Renal pelvis (tissue), 1 donor: ENCODE measurements at regions not wholly inside any gene's neighbourhood (a gene's known extent, or its start where the extent isn't known, plus 50 kb on each side); places are given as distances from the start of the nearest gene placed in this dataset.

Source experiments
- DNase-seq: peaks from one replicate; pipeline ENCODE4 v3.0.0-alpha.2; 2013

DNA sequence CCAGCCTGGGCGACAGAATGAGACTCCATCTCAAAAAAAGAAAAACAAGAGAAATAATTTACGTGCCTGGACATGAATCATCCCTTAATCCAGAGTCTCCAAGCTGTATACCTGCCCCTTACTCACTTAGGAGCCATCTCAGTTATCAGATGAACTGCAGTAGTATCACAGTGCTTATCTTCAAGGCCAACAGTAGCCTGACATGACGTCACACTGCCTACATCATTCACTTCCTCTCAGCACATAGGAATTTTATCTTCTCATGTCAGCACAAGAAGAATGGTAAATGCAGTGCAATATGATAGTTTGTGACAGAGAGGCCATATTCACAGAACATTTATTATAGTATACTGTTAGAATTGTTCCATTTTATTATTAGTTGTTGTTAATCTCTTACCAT lies 216.6 kb downstream of the SS18 start:
- DNase-seq: no peak

DNA sequence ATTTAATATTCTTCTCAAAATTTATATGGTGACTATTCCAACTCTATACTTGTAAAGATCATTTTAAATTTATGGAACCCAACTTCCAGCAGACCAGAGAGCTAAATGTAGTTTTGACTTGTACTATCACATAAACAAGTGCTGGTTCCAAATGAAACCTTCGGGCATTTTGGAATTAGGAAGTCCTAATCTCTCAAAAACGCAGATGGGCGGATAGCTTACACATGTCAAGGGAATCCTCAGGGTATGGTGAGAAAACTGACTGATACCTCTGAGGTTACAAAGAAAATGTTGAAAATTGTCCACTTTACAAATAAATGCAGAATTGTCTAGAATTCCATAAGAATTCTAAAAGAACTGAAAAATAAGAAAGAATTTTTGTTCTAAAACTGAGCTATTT lies 224.1 kb downstream of the SS18 start:
- DNase-seq: no peak

GRCh38 chr18:25862881-25863600 lies 227.4 kb downstream of the SS18 start:
- no peak for DNase-seq

GRCh38 chr18:25853691-25854433 lies 236.6 kb downstream of the SS18 start:
- no peak for DNase-seq

DNA sequence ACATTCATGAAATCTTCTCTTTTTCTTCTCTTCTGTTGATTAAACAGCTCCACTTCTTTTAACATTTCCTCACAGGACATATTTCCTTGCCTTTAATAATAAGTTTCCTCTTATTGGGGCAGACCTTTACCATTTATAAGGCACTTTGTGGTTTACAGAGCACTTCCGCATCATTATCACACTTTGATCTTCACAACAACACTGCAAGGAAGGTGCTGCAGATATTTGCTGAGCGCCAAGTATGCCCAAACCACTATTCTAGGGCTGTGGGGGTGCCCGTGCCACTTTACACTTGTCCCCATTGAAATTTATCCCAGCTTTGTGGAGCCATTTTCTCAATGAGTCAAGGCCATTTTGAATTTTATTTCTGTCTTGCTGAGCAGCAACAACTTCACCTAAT lies 246.6 kb downstream of the SS18 start:
- DNase-seq: no peak

DNA sequence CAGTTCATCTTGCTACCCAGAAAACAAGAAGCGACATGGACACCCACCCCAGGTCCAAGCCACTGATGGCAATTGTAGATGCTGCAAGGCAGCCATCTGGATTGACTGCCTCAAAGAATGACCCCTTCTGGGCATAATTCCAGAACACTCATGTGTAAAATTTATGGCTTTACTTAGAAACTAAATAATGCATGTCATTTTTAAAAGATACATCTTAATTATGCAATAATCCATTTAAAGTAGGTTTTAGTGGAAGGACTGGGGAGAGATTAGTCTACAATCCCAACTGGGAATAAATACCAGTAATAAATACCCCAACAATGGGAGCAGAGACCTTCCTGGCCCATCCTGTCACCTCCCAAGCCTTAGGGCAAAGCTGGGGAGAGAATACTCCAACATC lies 247.7 kb downstream of the SS18 start:
- DNase-seq: no peak

DNA sequence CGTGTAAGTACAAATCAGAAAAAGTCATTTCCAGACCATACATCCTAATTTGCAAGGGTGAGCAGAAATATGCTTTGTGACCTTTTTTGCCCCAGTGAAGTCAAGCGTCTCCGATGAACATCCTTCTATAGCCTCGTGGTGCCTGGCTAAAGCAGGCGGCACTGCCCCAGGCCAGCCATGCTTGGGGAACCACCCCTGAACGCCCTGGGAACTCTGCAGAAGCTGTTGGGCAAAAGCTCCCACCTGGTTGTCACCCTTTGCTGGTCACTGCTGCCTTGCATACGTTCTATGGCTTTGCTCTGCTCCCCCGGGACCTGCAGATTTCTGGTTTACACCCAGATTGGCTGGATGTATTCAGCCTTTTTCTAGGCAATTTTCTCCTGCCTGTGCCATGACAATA lies 256.4 kb downstream of the SS18 start:
- DNase-seq: no peak

- DNase-seq: peak; percentile 45
Observed at GRCh38 chr18:25832001-25832604, 258.3 kb downstream of the SS18 start.

DNA sequence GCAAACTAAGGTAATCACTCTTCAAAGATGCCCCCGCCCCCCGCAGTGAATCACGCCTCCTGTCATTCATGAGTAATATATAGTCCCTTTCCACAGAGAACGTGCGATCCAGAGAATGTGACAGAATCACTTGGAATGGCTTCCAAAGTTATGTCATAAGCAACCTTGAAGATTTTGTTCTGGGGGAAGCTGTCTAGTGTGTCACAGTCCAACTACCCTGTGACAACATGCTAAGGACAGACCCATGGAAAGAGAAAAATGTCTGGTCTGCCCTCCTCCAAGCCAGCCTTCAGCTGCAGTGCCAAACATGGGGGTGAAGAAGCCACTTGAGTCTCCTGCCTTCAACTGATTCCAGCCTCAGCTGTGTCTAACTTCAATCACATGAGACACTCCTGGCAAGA lies 259.1 kb downstream of the SS18 start:
- DNase-seq: no peak

GRCh38 chr18:25830787-25831186 lies 259.6 kb downstream of the SS18 start:
- DNase-seq: no peak

- no peak for DNase-seq
Observed at GRCh38 chr18:25827961-25828561, 262.4 kb downstream of the SS18 start.

DNA sequence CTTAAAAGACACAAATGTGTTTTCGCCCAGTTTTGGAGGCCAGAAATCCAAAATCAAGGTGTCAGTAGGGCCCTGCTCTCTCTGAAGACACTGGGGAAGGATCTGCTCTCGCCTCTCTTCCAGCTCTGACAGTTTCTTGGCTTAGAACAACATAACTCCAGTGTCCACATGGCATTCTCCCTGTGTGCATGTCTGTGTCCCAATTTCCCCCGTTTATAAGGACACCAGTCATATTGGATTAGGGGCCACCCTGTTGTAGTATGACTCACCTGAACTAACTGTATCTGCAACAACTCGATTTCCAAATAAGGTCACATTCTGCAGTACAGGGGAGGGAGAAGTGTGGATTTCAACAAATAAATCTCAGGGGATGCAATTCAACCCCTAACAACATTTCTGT lies 263.2 kb downstream of the SS18 start:
- no peak for DNase-seq

DNA sequence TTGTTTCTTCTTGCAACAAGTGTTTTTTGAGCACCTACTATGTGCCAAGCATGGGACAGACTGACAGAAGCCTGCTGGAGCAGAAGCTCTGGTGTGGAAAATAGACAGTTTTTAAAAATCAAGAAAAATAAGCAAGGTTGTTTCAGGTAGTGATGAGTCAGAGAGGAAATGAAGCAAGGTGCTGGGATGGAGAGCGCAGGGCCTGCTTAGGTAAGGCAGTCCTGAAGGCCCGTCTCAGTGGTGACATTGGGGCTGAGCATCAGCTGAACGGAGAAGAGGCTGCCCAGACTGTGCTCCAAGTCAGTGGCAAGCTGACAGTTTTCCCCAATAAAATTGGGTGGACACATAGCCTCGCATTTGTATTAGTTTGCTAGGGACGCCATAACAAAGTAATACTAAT lies 263.6 kb downstream of the SS18 start:
- DNase-seq: no peak

DNA sequence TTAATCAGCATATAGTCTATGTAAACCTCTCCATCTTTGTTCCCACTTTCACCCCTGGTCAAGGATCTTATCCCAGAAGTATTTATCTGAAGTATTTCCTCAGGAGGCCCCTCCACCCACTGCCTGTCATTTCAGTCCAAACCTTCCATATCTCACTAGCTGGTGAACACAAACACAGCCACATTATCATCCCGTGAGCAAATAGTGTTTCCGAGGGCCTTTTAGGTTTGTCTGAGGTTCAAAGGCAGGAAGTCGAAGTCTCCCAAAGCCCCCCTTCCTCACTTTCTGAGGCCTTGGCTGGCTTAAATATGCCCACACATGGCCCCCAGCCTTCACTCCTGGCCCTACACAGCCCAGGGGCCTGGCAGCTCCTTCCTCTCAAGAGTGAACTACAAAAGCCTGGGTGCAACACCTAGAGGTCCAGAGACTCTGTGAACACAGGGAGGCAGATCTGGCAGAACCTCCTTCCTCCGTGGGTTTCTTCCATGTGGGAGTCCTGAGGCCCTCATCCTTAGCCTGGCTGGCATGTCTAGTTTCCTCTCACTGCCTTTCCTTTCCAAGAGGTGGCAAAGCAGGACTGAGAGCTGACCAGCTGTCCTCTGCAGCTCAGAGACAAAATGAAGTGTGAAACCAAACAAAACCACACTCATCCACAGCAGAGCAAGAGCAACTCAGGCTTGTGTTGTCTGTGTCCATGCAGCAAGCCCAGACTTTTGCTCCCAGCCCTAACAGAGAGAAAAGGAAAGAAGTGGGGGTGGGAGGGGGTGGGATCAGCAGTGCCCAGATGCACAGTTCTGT lies 264.2 kb downstream of the SS18 start:
- no peak for DNase-seq

DNA sequence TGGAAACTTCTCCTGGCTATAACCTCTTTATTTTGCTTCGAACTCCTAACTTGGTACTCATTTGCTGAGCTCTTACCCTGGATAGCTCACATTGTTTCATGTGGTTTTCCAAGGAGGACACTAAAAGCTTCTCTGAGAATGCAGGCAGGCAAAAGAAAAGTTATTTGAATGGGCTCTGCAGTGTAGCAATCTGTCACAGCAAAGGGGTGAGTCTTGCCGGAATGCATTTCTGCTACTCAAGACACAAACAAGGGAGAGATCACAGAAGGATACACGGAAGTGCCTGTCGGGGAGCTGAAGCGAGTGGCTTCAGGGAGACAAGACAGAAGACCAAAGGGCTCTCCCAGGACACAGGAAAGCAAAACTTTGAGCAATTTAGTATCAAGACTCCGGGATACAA lies 265.4 kb downstream of the SS18 start:
- no peak for DNase-seq

DNA sequence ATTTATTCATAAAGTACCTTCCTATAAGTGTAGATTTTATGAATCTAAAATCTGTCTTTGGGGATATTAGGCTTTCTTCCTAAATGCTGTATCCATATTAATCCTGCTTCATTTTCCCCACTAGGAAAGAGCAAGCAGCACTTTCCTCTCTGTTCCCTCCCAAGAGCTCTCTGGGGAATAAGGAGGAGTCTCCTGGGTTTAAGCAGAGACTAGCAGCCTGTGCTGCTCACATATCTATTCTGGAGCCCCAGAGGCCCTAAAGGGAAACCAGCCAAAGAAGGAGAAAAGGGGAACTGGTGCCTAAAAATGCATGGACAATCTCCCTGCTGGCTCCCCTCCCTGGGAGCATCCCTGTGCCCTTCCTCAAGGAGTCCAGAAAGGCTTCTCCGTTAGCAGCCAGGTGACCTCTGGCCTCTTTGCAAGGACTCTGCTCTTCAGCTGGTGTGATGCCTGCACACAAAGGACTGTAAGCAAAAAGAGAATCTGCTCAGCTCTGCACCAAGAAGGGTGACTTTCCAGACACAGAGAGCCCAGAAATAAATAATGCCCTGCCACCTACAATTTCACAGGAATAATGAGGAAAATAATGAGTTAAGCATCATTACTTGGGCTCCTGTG lies 270.6 kb downstream of the SS18 start:
- DNase-seq: no peak

DNA sequence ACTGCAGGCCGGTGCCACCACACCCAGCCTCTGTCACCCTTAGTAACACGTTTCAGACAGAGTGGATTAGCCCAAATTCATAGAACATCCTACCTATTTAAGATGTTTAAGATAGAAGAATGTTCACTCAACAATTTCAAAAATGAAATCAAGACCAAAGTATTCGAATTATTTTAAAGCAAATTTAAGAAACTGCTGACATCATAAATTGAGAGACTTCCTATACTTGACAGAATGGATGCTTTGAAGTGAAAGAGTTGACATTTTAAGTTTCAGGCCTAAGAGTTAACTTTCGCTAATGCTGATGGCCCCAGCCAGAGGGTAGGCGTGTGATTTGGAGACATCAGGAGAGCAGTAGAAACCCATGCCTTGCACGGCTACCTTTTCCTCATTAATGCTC lies 271.9 kb downstream of the SS18 start:
- DNase-seq: no peak

DNA sequence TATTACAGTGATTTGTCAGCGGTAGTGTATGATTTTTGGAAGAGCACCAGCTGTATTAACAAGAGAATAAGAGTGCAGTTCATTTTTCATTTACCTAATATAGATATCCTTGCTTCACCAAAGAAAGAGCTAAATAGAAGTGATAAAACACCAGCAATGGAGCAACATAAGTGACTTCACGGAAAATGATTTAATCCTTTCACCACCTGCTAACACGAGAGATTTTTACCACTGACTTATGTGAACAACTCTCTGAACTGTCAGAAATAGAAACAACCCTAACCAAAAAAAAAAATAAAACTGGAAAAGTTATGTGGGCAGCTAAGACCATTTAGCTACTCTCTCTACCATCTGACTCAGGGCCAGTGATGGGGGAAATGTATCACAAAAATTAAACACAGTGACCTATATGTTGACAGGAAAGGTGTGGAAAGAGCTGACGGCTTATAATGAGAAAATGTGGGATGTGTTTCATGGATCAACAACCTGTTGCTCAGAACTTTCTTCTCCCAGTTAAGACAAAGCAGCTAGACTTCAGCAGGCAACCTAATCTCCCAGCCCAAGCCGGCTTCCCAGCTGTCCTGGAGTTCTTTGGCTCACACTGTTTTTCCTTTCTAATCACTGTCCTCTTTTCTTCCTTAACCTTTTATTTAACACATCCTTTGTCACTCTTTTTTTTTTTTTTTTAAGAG lies 272.7 kb downstream of the SS18 start:
- no peak for DNase-seq

DNA sequence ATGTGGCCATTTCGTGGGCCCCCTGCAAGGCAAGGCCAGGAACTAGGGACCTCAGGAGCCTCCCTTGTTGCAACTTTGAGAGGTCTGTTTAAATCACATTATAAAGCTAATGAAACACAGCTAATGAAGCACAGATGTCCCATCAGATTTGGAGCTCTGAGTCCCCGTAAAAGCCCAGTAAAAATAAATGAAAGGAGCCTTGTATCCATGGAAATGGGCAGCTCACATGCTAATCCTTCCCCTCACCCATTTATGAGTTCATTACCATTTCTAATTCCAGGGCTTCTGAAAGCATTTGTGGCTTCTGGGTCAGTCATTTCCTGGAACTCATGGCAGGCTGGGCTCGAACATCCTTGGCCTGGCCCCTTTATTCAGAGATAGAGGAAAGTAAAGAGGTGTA lies 274.8 kb downstream of the SS18 start:
- no peak for DNase-seq

DNA sequence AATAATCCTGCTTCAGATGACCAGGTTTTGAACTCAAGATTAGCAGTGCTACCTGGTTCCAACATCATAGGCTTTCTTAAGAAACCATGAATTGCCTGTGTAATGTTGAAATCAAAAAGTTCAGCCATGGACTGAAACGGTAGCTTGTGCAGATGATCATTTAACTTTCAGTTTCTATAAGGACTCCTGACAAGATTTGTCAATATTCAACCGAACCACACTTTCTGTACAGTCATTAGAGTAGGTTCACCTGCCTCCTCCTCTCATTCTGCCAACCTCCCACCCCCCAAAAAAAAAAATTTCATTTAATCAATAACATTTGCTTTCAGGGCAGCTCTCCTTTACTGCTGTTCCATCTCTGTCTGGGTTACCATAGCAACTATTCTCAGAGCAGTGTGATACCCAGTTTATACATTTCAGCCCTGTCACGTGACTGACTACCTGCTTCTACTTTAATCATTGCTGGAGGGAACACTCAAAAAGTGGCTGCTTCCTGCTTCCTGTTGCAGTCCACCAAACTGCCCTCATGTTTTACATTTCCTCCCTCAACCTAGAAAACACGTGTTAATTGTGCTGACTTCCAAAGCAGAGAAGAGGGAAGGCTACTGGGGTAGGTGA lies 275.5 kb downstream of the SS18 start:
- no peak for DNase-seq

- DNase-seq: no peak
Observed at GRCh38 chr18:25813110-25813509, 277.3 kb downstream of the SS18 start.
